Stimulated activated CD4-positive, alpha-beta T cell treated with anti-CD3 and anti-CD28 coated beads, Interleukin-2, amount 100 ng/mL, for 4 hours (primary cell): ENCODE measurements at regions not wholly inside any gene's neighbourhood (a gene's known extent, or its start where the extent isn't known, plus 50 kb on each side); places are given as distances from the start of the nearest gene placed in this dataset.
"Not testable (repeated sequence)": the region's sequence is repeated elsewhere in the genome, so short reads cannot be mapped to it uniquely, and the experiment has no call there.

Source experiments
- DNase-seq: peaks from one replicate; pipeline ENCODE4 v3.0.0-alpha.2; 2020; ENCODE audit warnings: low read depth

DNA sequence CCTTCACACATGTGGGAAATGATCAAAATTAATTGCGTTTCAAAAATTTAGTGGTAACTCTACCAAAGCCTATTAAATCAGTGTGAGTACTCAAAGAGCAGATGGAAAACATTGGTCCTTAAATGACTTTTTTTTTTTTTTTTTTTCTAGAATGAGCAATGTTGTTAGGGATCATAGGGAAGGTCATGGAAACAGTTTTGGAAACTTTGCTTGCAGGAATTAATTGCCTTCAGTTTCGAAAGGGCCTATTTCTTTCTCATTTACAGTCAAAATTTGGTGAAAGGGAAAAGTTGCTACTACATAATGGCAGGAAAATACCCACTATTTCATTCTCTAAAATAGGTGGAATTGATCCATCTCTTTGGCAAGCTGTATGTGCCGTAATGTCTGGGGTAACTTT lies 160.9 kb downstream of the RTL9 start:
- no peak for DNase-seq

DNA sequence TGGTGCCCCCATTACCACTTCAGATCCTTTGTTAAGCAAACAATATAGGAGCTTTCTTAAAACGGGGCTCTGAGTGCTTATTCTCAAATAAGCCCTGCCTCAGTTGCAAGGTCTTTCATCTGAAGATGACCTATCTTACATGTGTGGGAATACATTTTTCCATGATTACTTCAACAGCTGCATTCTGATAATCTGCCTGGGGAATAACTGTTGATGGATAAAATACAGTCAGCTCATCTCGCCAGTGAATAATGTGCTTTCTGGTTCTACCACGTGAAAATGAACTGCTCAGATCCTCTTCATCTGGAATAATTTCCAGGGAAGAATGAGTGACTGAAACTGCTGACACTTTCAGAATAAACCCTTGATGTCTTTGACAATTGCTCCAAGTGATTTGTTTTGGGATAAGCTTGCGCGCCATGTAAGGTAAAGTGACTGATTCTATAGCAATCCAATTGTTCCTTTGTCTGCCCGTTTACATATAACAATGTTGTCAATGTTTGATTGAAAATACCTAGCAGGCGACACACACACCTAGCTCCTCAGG lies 161.3 kb downstream of the RTL9 start:
- DNase-seq, result no peak

DNA sequence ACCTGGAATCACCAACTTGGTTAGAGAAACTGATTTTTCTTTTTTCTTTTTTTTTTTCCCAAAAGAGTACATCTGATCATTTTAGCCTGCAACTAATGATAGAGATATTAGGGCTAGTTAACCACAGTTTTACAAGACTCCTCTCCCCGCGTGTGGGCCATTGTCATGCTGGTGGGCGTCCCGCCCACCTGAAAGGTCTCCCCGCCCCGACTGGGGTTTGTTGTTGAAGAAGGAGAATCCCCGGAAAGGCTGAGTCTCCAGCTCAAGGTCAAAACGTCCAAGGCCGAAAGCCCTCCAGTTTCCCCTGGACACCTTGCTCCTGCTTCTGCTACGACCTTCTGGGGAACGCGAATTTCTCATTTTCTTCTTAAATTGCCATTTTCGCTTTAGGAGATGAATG lies 162.0 kb downstream of the RTL9 start:
- not testable (repeated sequence) for DNase-seq

DNA sequence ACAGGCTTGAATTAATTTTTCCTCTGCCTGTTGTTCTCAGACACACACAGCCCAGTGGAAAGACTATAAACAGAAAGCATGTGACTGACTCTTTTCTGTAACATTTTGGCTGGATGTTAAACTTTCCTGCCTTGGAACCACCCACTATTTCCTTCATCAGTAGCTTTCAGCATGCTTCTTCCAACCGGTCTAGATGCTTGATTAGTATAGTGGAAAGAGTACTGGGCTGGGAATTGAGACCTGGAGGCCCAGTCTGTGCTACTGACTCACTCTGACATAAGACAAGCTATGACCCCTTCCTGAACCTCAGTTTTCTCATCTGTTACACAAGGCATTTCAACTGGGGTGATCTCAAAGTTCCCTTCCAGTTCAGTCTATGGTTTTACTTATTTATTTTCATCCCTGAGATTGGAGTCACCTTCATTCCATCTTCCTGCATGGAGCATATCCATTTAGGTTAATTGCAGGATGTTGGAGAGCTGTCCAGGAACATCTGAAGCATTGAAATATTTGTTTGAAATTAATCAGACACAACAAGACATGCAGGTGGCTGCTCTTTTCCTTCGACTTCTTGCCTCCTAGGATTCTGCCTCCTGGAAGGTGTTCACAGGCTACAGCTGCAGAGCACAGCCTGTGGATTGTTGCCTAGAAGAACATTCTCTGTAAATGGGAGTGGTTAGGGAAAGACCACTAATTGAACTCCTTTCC lies 173.4 kb downstream of the RTL9 start:
- DNase-seq, result no peak

DNA sequence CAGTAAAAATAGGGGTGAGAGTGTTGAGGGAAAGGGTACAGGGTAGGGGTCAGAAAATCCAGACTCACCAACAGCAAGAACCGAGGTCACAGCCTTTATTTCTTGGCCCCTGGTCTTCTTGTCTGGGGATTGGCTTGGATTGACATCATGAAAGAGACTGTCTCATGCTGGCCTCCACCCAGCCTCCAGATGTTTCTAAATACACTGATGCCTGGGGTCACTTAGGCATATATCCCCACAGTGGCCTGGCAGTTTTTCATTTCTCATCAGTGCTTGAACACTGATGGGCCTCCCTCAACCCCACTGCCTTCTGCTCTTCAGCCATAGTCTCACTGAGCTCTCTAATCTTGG lies 173.9 kb downstream of the RTL9 start:
- no peak for DNase-seq

DNA sequence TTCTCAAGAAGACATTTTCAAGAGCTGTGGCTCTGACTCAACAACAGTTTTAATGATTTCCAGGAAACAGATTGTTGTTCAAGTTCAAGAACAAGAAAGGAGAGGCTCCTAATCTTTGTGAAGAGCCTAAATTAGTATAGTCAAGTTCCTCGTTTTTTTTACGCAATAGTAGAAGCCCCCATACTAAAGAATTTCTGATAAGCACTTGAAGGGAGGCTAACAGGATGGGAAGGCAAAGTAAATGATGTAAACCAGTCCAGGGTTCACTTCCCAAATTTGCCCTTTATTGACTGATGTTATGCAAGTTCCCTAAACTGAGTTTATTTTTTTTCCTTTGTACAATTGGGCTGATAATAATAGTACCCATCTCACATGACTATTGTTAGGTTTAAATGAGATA lies 178.2 kb downstream of the RTL9 start:
- no peak for DNase-seq

DNA sequence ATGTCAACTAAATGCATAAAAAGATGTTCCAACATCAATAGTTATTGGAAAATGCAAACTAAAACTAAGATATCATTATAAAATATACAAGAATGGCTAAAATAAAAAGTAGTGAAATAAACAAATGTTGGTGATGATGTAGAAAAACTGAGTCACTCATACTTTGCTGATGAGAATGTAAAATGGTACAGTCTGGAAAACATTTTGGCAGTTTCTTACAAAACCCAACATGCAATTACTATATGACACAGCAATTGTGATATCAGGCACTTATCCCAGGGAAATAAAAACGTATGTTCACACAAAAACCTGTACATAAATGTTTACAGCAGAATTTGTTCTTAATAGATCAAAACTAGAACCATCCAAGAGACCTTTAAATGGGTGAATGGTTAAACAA lies 182.6 kb downstream of the RTL9 start:
- DNase-seq, result no peak

DNA sequence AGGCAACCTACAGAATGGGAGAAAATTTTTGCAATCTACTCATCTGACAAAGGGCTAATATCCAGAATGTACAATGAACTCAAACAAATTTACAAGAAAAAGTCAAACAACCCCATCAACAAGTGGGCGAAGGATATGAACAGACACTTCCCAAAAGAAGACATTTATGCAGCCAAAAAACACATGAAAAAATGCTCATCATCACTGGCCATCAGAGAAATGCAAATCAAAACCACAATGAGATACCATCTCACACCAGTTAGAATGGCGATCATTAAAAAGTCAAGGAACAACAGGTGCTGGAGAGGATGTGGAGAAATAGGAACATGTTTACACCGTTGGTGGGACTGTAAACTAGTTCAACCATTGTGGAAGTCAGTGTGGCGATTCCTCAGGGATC lies 192.2 kb downstream of the RTL9 start:
- not testable (repeated sequence) for DNase-seq

DNA sequence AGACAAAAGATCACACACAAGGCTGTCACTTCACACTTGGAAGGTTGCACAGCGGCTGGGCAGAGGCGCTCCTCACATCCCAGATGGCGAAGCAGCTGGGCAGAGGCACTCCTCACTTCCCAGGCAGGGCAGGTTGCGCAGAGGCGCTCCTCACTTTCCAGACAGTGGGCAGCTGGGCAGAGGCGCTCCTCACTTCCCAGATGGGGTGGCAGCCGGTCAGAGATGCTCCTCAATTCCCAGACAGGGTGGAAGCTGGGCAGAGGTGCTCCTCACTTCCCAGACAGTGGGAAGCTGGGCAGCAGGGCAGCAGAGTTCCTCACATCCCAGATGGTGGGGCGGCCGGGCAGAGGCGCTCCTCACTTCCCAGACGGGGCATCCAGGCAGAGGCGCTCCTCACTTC lies 199.2 kb downstream of the RTL9 start:
- no peak for DNase-seq

DNA sequence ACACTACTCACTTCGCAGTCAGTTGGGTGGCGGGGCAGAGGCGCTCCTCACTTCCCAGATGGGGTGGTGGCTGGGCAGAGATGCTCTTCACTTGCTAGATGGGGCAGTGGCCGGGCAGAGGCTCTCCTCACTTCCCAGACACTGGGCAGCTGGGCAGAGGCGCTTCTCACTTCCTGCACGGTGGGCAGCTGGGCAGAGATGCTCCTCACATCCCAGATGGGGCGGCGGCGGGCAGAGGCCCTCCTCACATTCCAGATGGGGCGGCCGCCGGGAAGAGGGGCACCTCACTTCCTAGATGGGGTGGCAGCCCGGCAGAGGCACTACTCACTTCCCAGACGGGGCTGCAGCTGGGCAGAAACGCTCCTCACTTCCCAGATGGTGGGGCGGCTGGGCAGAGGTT lies 199.8 kb downstream of the RTL9 start:
- DNase-seq, result no peak

DNA sequence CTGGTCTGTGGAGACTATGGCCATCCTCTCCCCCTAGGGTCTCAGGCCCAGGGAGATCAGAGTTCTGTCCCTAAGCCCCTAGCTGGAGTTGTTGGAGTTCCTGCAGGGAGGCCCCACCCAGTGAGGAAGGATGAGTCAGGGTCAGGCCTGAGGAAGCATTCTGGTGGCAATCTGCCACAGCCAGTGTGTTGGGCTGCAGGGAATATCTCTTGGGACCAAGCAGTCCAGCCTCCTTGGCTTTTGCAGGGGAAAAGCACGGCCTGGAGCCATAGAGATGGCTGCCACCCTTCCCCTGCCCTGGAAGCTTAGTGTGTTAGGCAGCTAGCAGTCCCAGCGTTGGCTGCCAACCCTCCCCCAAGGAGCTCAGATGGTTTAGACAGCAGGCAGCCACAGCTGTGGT lies 202.4 kb downstream of the RTL9 start:
- DNase-seq, result no peak

DNA sequence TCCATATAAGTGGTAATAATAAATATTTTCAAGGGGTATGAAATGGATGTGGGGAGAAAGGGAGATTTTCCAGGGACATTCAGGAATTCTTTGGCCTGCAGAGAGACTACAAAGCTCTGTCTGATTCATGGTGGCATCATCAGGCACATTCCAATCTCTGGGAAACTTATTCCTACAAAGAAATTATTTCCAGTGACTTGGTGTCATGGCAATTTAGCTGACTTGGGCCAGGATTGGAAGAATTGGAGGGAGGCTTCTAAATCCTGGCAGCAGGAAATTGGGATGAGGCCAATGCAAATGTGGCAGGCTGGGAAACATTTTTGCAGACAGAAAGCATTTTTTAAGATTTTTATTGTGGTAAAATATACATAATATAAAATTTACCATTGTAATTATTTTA lies 204.6 kb downstream of the RTL9 start:
- no peak for DNase-seq

DNA sequence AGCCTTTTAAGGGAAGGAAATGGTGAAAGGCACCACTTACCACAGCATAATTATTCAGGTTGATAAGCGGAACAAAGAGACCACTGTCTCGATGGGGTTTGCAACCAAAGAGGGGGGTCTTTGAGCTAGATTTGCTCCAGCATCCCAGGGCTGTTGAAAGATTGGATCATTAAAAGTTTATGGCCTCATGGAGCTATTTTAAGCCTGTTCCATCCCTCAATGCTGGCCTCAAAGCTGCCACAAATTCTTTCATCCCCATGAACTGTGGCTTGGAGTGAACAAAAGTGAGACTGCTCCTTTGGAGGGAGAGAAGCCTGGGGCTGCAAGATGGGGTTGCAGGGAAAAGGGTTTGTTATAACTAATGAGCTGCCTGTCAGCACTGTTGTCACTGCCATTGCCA lies 209.8 kb downstream of the RTL9 start:
- no peak for DNase-seq

DNA sequence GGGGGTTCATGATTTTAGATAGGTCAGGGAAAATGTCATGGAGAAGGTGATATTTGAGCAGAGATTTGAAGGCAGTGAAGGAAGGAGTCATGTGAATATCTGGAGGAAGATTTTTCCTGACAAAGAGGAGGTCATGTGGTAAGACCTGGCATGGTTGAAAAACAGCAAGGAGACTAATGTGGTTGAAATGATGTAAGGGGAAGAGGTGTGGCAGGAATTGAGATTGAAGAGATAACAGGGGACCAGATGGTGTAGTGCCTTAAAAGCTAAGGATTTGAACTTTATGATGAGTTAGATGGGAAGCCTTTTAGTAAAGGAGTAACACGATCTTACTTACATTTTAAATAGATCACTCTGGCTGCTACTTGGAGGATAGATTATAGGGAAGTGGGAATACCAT lies 210.9 kb downstream of the RTL9 start:
- no peak for DNase-seq

DNA sequence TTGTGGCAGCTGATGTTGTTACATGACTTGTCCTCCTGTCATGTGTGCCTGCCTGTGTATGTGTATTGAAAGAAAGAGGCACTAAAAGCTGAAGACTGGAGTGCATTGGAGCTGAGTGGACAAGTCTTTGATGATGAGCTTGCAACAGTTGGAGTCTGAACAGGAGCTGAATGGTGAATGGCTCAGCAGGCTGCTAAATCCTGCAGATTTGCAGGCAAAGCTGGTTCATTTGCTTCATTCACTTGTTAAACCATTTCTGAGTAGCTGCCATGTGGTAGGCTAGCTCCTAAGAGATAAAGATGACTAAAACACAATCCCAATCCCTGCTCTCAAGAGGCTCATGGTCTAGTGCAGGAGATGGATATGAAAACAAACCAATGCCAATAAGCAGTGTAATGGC lies 217.3 kb downstream of the CHRDL1 start:
- DNase-seq, result no peak

DNA sequence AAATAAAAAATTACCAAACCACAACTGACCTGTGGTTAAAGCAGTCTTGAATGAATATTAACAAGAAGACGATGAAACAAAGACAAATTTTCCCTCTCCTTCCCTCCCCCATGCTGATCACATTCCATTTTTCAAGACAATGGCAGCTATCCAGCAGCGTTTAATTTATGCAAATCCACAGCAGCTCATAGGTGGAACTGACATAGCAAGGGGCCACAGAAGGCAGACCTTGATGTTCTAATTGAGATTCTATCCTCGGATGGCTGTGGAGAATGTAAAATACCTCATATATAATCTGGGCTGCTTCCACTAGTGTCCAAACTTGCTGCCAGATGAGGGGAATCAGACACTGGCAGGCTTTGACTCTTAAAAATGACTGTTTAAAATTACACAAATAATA lies 211.5 kb downstream of the CHRDL1 start:
- DNase-seq, result no peak

DNA sequence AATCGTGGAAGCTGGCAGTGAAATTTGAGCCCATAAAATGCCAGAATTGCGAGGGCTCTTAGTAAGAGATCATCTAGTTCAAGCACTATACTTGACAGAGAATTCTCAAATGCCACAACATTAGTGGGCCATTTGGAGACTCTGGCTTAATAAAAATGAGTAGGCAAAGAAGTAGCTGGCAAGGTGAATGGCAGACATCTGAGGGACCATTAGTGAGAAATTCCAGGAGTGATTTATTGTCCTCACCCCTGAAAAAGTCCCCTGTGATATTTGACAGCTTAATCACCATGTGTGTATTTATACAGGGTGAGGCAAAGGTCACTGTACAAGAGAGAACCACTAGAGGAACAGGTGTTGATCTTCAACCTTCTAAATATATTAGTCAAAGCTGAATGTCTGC lies 207.5 kb downstream of the CHRDL1 start:
- DNase-seq, result no peak

DNA sequence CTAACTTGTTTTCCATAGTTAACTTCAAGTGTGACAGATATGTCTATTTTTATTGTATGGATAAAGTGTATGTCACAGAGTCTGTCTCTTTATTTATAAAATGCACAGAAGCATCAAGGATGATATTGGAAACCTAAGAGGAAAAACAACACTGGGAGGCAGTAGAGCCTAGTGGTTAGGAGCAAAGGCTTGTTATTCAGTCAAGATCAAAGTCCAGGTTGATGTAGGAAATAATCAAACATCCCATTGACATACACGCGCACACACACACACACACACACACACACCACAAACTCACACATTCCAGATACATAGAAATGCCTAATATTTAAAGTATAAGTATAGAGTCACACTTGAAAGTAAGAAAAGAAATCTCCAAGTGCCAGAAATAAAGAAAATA lies 206.8 kb downstream of the CHRDL1 start:
- no peak for DNase-seq

DNA sequence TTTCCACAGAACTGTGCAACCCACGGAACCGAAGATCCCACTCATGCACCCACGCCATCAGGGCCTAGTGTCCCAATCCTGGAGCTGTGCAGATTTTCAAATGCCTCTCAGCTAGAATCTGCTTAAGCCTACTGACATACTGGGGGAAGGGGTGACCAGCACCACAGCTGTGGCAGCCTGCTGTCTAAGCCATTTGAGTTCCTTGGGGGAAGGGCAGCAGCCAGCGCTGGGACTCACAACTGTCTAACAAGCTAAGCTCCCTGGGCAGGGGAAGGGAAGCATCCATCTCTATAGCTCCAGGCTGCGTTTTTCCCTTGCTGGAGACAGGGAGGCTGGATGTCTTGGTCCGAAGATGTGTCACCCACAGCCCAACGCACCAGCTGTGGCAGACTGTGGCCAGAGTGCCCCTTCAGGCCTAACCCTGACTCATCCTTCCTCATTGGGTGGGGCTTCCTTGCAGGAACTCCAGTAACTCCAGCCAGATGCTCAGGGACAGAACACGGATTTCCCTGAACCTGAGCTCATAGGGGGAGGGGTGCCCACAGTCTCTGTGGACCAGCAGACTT lies 194.8 kb downstream of the CHRDL1 start:
- no peak for DNase-seq

DNA sequence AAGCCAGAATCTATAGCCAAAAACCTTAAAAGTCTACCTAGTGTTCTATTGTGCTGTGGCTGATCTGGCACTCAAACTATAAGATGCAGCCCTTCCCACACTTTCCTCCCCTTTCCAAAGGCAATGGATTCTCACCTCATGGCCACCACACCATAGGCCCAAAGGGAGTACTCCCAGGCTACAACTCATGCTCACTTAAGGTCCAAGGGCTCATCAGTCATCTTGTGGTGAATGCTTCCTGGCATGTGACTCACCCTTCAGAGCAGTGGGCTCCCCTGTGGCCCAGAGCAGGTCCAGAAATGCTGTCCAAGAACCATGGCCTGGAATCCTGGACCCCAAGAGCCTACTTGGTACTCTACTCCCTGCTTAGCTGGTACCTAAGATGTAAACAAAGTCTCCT lies 181.0 kb downstream of the CHRDL1 start:
- no peak for DNase-seq
